22Rv1 (cell line): ENCODE measurements at regions not wholly inside any gene's neighbourhood (a gene's known extent, or its start where the extent isn't known, plus 50 kb on each side); places are given as distances from the start of the nearest gene placed in this dataset.

Source experiments
- CTCF ChIP-seq: fragments of 450-650 bp; IDR thresholded peaks from 2 replicates; pipeline ENCODE4 v1.5.1; 2017; ENCODE audit warnings: mild to moderate bottlenecking
- ZFX ChIP-seq: fragments of 450-650 bp; IDR thresholded peaks from 2 replicates; pipeline ENCODE4 v1.6.1; 2017; ENCODE audit warnings: antibody characterized with exemption, borderline replicate concordance

GRCh38 chr6:105626295-105627158 lies 223.6 kb upstream of the PREP start:
- TF ChIP-seq CTCF (no peak), ZFX (no peak)
